Testis (tissue), 2 donors: ENCODE measurements at regions not wholly inside any gene's neighbourhood (a gene's known extent, or its start where the extent isn't known, plus 50 kb on each side); places are given as distances from the start of the nearest gene placed in this dataset.

Experiments used
- POLR2A ChIP-seq: fragments of 450-650 bp; IDR thresholded peaks from one replicate; pipeline ENCODE4 v1.6.1; 2017; ENCODE audit warnings: antibody characterized with exemption, mild to moderate bottlenecking, moderate library complexity
- TF ChIP-seq, protein P1 (sequence below), 3 experiments: fragments of 450-650 bp in 2 of 3; fragments of 200-600 bp in 1 of 3; sonication (generic) in 1 of 3; IDR thresholded peaks; one replicate each; pipeline ENCODE4 v1.5.1; 2016 to 2019; ENCODE audit warnings: antibody characterized with exemption in 3 of 3, mild to moderate bottlenecking in 2 of 3, moderate library complexity in 1 of 3

DNA sequence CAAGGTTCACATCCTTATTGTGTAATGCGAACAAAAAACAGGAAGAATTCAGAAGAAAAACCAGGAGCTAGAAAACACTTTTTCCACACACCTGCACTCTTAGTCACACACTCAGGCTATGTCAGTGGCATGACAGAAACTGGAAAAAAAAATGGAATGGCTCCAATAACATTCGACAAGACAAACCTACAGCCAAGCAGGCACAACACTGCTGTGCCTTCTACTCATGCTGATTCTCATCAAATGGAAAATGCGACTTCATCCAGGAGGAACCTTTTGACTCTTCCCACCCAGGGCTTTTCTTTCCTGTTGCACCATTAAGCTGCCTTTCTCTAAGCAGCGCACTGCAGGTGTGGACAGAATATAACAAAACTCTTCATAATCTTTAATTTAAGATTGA lies 163.2 kb upstream of the BTBD3 start:
- TF ChIP-seq, protein P1, sequence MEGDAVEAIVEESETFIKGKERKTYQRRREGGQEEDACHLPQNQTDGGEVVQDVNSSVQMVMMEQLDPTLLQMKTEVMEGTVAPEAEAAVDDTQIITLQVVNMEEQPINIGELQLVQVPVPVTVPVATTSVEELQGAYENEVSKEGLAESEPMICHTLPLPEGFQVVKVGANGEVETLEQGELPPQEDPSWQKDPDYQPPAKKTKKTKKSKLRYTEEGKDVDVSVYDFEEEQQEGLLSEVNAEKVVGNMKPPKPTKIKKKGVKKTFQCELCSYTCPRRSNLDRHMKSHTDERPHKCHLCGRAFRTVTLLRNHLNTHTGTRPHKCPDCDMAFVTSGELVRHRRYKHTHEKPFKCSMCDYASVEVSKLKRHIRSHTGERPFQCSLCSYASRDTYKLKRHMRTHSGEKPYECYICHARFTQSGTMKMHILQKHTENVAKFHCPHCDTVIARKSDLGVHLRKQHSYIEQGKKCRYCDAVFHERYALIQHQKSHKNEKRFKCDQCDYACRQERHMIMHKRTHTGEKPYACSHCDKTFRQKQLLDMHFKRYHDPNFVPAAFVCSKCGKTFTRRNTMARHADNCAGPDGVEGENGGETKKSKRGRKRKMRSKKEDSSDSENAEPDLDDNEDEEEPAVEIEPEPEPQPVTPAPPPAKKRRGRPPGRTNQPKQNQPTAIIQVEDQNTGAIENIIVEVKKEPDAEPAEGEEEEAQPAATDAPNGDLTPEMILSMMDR (IDR thresholded peaks at IDR 0.05): no peak
- TF ChIP-seq POLR2A: no peak
